ENCODE measurements at regions not wholly inside any gene's neighbourhood (a gene's known extent, or its start where the extent isn't known, plus 50 kb on each side); places are given as distances from the start of the nearest gene placed in this dataset.

- TF ChIP-seq CTCF (IDR thresholded peaks at IDR 0.05; ENCODE audit: low read length, missing control alignments): no peak
- H3K4me3 ChIP-seq (replicated peaks; ENCODE audit: low read depth, low read length): no peak overlapping the region
- peak; percentile 34 for DNase-seq (ENCODE audit: low read depth)
These were observed 151.2 kb upstream of the TAB2 start for GRCh38 chr6:149166336-149166735.

DNA sequence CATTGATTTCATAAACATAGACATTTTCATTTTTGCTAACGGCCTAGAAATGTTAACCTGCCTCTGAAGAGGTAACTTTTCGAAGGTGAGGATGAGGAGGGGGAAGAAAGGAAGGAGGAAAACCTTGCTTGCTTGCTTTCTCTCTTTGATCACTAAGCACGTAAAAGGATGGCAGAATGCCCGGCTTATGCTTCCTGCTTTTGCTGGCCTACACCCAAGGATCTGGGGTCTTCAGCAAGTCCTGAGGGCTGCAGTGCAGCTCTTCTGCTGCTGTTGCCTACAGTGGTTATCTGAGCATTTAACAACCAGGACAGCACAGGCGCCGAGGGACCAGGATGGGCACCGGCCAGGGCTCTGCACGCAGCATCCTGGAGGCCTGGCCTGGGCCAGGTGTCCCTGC lies 150.8 kb upstream of the TAB2 start:
- H3K4me3 ChIP-seq (replicated peaks; ENCODE audit: low read depth, low read length): no peak overlapping the region
- TF ChIP-seq CTCF (IDR thresholded peaks at IDR 0.05; ENCODE audit: low read length, missing control alignments): no peak
- peak; percentile 35 for DNase-seq (ENCODE audit: low read depth)

DNA sequence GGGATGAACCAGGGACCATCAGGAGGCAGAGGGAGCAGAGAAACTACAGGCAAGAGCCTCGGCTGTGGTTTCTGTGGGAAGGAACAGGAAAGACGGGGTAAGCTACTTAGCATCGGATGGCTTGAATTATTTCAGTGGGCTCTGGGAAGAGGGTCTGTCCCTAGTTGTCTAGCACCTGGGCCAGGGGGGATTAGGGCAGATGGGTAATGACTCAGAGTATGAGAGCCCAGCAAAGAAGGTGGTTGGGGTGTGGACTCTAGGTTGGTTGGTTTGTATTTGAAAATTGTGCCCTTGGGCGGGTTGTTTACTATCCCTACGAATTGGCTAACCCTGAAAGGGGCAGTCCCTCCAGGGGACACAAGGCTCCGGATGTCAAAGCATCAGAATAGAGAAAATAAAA lies 148.5 kb upstream of the TAB2 start:
- H3K4me3 ChIP-seq (replicated peaks; ENCODE audit: low read depth, low read length): no peak overlapping the region
- DNase-seq (ENCODE audit: low read depth): no peak
- no peak for TF ChIP-seq CTCF (IDR thresholded peaks at IDR 0.05; ENCODE audit: low read length, missing control alignments)

DNA sequence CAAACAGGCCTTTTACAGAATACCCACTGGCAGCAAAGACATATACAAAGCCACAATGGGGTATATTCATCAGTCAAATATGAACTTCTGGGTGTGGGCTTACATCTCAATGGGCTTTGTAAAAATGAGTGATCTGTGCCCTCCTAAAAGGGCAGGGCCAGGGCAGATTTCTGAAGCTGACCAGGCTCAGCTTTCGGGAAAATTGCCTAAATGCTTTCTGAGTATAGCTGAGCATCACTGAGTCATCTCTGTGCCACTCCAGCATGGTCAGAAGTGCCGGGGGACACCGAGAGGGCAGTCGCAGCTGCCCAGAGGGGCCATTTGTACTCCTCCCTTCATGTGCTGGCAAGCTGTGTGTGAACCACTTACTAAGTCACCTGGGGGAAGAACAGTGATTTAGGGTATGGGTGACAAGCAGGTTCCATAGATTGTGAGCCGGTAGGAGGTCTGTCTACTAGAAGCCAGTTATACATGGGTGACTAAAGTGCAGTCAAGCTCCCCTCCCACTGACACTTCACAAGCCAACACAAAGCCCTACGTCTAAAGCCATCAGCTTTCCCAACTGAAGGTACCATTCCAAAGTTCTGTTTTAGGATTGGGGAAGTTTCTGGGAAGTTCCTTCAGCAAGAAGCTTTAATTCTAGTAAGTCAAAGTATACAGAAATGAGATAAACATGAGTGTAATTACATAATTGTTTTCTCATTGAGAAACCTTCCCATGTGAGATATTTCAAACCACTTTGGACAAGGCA lies 147.6 kb upstream of the TAB2 start:
- no peak overlapping the region for H3K4me3 ChIP-seq (replicated peaks; ENCODE audit: low read depth, low read length)
- no peak for DNase-seq (ENCODE audit: low read depth)
- no peak for TF ChIP-seq CTCF (IDR thresholded peaks at IDR 0.05; ENCODE audit: low read length, missing control alignments)

DNA sequence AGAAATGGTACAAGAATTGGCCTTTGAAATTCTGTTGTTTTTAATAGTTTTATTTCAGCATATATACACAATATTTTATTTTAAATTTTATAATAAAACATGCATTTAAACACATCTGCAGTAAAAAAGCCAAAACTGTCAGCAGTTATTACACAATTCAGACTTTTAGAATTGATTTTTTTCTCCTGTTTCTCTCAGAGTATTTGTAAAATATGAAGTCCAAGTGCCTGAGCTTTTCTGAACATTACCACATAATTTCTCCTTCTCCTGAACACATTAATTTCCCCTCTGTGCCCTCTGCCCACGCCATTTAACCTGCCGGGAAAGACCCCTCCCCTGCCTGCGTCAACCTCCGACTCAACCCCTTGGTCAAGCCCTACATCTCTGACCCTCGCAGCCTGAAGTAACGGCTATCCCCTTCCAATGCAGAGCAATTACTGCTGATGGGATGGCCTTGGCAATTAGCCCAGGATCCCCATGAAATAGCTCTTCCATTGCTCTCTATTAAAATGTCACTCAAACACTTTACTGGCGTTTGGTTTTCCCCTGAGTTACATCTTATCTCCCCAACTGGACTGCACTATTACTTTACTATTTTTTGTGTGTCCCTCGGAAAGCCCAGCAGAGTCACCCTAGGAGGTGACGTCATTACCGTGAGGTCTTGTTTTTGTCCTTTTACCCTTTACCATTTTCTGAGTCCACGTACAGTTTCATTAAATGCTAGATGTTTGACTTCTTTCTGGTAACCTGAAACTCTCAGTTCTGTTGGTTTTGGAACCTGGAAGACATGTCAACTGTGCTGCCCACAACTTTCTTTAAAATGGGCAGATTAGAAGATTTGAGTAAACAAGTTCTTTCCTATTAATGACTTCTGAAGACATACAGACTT lies 146.7 kb upstream of the TAB2 start:
- no peak for DNase-seq (ENCODE audit: low read depth)
- no peak for TF ChIP-seq CTCF (IDR thresholded peaks at IDR 0.05; ENCODE audit: low read length, missing control alignments)
- H3K4me3 ChIP-seq (replicated peaks; ENCODE audit: low read depth, low read length): no peak overlapping the region

- no peak for TF ChIP-seq CTCF (IDR thresholded peaks at IDR 0.05; ENCODE audit: low read length, missing control alignments)
- no peak for DNase-seq (ENCODE audit: low read depth)
- H3K4me3 ChIP-seq (replicated peaks; ENCODE audit: low read depth, low read length): no peak overlapping the region
These were observed 144.3 kb upstream of the TAB2 start for GRCh38 chr6:149173222-149173621.
